Type B pancreatic cell (in vitro differentiated cells): ENCODE measurements at regions not wholly inside any gene's neighbourhood (a gene's known extent, or its start where the extent isn't known, plus 50 kb on each side); places are given as distances from the start of the nearest gene placed in this dataset.

ENCODE experiments used
- DNase-seq: peaks from one replicate; pipeline ENCODE4 v3.0.0; 2021; ENCODE audit warnings: mixed read lengths; ENCODE audit not compliant: unreplicated experiment; ENCODE audit errors: extremely low spot score
- H3K27ac Mint-ChIP-seq: 2 replicates; pipeline ENCODE4 v1.8.0; 2021; ENCODE audit warnings: mild to moderate bottlenecking, mixed read lengths
- H3K27me3 Mint-ChIP-seq: 2 replicates; pipeline ENCODE4 v1.8.0; 2021; ENCODE audit warnings: mixed read lengths
- H3K36me3 Mint-ChIP-seq: 2 replicates; pipeline ENCODE4 v1.8.0; 2021; ENCODE audit warnings: mixed read lengths
- H3K4me1 Mint-ChIP-seq: one replicate; pipeline ENCODE4 v1.8.0; 2021; ENCODE audit warnings: mixed read lengths; ENCODE audit not compliant: unreplicated experiment
- H3K4me3 Mint-ChIP-seq: 2 replicates; pipeline ENCODE4 v1.8.0; 2021; ENCODE audit warnings: mild to moderate bottlenecking, mixed read lengths
- H3K9me3 Mint-ChIP-seq: 2 replicates; pipeline ENCODE4 v1.8.0; 2021; ENCODE audit warnings: mixed read lengths
- TF ChIP-seq, protein P1 (sequence below): fragments of 200-600 bp; sonication (generic); conservative IDR thresholded peaks from 2 replicates; pipeline ENCODE4 v1.5.0; 2021; ENCODE audit warnings: antibody characterized with exemption, mild to moderate bottlenecking

DNA sequence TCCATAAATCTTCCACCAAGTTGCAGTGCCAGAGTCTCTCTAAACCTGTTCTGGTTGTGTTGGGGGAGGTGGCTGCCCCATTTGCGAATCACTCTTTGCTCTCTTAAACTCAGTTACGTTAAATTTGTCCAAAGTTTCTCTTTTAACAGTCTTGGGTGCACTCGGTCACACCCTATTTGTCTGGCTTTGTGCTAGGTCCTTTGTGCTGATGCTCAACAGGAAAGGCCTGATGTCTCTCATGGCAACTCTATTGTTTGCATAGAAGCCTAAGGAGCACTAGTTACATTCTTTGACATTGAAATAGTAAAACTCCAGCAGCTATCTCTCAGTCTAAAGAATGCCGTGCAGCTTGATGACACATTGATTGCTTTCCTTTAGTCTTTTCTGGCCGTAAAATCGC lies 105.1 kb downstream of the TRMT11 start:
- Mint-ChIP-seq H3K4me1 (peaks cover 4% of the 10 kb centered on the region), H3K4me3 (peak overlapping the region; percentile 53), H3K27me3 (no peaks in the 10 kb centered on the region), H3K27ac (peak overlapping the region; percentile 77), H3K36me3 (no peaks in the 10 kb centered on the region), H3K9me3 (peaks cover 5% of the 10 kb centered on the region)
- DNase-seq = no peak
- TF ChIP-seq, protein P1, sequence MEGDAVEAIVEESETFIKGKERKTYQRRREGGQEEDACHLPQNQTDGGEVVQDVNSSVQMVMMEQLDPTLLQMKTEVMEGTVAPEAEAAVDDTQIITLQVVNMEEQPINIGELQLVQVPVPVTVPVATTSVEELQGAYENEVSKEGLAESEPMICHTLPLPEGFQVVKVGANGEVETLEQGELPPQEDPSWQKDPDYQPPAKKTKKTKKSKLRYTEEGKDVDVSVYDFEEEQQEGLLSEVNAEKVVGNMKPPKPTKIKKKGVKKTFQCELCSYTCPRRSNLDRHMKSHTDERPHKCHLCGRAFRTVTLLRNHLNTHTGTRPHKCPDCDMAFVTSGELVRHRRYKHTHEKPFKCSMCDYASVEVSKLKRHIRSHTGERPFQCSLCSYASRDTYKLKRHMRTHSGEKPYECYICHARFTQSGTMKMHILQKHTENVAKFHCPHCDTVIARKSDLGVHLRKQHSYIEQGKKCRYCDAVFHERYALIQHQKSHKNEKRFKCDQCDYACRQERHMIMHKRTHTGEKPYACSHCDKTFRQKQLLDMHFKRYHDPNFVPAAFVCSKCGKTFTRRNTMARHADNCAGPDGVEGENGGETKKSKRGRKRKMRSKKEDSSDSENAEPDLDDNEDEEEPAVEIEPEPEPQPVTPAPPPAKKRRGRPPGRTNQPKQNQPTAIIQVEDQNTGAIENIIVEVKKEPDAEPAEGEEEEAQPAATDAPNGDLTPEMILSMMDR = no peak

DNA sequence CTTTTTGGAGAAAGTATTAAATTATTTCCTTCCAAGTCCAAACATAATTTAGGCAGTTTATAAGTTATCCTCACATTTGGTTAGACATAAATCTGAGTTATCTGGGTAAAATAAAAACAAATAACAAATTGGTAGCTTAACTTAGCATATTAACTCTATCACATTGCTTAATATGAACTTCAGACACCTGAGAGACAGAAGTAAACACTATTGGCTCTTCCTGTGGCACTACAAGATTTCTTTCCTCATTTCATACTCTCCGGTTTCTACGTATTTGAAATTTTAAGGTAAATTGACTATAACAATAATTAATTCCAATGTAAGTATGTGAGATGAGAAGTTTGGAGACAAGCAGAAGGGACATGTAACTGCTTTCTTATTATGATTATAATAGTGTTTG lies 106.8 kb downstream of the TRMT11 start:
- Mint-ChIP-seq H3K4me3 (no peak overlapping the region), H3K36me3 (peaks cover 2% of the 10 kb centered on the region), H3K27ac (no peak overlapping the region), H3K4me1 (peaks cover 4% of the 10 kb centered on the region), H3K9me3 (peaks cover 5% of the 10 kb centered on the region), H3K27me3 (no peaks in the 10 kb centered on the region)
- DNase-seq = no peak
- TF ChIP-seq, protein P1 = no peak

DNA sequence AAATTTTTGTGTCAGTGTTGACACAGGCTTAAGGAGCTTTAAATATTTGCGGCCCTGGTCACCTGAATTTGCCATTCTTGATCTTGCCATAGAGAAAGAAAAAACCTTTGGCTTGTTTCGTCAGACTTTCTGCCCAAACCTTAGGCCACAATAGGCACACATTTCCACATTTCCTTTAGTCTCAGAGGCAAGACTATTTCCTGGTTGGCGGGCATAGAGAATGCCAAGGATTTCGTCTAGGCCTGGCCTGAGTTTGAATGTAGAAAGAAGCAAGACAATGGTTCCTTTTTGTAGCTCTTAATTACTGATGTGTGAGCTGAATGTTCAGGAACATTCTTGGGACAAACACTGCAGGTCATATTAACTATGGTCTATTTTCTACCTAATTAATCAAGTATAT lies 108.1 kb downstream of the TRMT11 start:
- Mint-ChIP-seq H3K9me3 (peaks cover 5% of the 10 kb centered on the region), H3K36me3 (peaks cover 4% of the 10 kb centered on the region), H3K27me3 (no peaks in the 10 kb centered on the region), H3K4me1 (peaks cover 4% of the 10 kb centered on the region), H3K4me3 (no peak overlapping the region), H3K27ac (no peak overlapping the region)
- TF ChIP-seq, protein P1 = no peak
- DNase-seq = no peak

DNA sequence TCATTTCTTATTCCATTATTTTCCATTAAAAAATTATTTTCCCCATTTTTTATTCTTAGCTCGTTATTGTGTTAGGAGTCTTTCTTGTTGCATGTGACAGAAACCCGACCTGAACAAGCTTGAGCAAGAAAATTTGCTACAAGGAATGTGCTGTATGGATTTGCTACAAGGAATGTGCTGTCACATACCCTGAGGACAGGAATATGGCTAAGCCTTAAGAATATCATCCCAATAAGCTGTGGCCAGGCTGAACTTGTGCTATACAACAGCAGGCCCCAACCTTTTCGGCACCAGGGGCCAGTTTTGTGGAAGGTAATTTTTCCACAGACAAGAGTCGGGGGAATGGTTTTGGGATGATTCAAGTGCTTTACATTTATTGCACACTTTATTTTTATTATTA lies 114.0 kb downstream of the TRMT11 start:
- TF ChIP-seq, protein P1 = no peak
- peaks cover 3% of the 10 kb centered on the region for H3K4me1 Mint-ChIP-seq
- no peak overlapping the region for H3K4me3 Mint-ChIP-seq

DNA sequence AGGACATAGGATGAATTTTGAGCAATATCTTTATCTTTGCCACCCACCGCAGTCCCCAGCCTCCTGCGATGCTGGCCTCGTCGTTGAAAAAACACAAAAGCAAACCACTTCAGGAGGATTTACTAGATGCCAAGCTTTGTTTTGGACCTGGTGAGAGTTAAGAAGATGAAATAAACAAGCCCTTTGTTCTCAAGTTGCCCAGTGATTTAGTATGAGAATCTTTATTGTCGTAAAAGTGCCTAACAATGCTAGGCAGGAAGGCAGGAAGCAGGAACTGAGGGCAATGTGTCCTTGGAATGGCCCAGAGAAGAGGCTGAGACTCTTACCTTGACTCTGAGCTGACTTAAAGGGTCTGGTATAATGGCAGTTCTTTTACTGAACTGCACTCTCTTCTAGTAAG lies 116.0 kb downstream of the TRMT11 start:
- TF ChIP-seq, protein P1 = no peak
- H3K9me3 Mint-ChIP-seq = peaks cover 12% of the 10 kb centered on the region
- H3K36me3 Mint-ChIP-seq = peaks cover 23% of the 10 kb centered on the region
- no peak for DNase-seq
- peaks cover 6% of the 10 kb centered on the region for H3K4me1 Mint-ChIP-seq
- H3K27me3 Mint-ChIP-seq = no peaks in the 10 kb centered on the region
- no peak overlapping the region for H3K27ac Mint-ChIP-seq
- H3K4me3 Mint-ChIP-seq = no peak overlapping the region

More for the DNA sequence above, 114.0 kb downstream of the TRMT11 start:
- Mint-ChIP-seq H3K27ac (no peak overlapping the region), H3K27me3 (no peaks in the 10 kb centered on the region), H3K36me3 (peaks cover 23% of the 10 kb centered on the region), H3K9me3 (peaks cover 12% of the 10 kb centered on the region)
- DNase-seq = no peak

DNA sequence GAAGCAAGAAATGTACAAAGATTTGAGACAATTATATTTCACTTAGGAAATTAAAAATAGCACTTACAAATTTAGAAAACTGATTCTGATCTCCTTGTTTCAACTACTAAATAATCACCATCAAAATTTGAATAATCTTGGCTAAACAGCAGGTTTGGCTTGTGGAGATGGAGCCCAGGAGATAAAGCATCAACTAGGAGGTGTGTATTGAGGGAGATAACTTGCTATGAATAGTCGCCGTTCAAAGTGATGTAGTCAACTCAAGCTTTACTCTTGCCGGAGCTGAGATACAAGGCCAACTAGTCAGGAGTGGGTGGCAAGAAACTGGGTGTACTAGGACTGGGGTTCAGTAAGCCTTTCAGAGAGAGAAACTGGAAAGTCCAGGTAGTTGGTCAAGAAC lies 117.7 kb downstream of the TRMT11 start:
- TF ChIP-seq, protein P1 = no peak
- no peak overlapping the region for H3K27ac Mint-ChIP-seq
- DNase-seq = no peak
- H3K9me3 Mint-ChIP-seq = peaks cover 12% of the 10 kb centered on the region
- H3K4me1 Mint-ChIP-seq = peaks cover 14% of the 10 kb centered on the region
- no peaks in the 10 kb centered on the region for H3K27me3 Mint-ChIP-seq
- no peak overlapping the region for H3K4me3 Mint-ChIP-seq
- peaks cover 18% of the 10 kb centered on the region for H3K36me3 Mint-ChIP-seq
